Stimulated activated naive CD8-positive, alpha-beta T cell treated with anti-CD3 and anti-CD28 coated beads, Interleukin-15, Interleukin-2, amounts not matched to agents 100 U/mL and 50 U/mL, for 24 hours (primary cell): ENCODE measurements at regions not wholly inside any gene's neighbourhood (a gene's known extent, or its start where the extent isn't known, plus 50 kb on each side); places are given as distances from the start of the nearest gene placed in this dataset.

Source experiments
- ATAC-seq: fragments of 150-1000 bp; cut with Tn5 transposase; one replicate; pipeline ENCODE4 v1.10.0; 2021
- DNase-seq: peaks from one replicate; pipeline ENCODE4 v3.0.0; 2021

GRCh38 chr2:238655974-238656722 is 191.7 kb upstream of the TWIST2 start:
- ATAC-seq (no peak), DNase-seq (no peak)

DNA sequence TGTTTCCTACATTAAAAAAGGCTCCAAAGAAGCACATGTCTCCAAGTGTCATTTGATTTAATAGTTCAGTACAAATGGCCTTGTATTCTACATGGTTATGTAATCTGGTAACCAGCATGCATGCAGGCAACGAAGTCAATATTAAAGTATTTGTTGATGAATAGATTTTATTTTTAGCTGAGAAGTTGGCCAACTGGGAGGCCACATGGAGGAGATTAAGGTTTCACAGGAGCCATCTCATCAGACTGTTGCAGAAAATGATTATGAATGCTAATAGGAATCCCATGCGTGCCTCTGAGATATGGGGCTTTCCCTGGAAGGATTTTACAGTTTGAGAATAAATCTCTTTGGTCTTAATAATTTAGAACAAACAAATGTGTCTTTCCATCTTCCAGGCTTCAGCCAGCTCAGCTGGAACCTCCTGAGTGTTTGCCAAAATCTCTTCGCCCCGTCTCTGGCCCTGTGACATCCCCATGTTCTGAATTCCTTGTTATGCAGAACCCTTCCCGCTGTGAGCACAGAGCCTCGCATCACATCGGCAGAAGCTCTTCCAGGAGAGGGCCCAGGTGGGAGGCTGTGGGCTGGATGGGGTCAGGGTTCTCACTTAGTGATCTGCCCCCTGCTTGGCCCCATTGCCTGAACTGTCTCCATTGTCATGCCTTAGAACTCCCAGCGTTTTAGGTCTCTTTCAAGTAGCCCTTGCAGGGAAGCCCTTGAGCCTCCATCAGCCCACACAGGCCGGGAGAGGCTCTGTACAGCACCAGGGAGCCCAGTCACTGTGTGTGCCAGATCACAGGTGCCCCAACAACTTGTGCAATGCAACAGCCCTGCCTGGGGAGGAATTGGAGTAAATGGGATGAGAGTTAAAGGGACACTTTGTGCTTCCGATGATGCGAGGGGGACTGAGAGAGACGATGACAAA is 190.5 kb upstream of the TWIST2 start:
- DNase-seq (no peak), ATAC-seq (peak; percentile 14)

- ATAC-seq (no peak), DNase-seq (no peak)
Observed at GRCh38 chr2:238658054-238658407, 189.9 kb upstream of the TWIST2 start.

DNA sequence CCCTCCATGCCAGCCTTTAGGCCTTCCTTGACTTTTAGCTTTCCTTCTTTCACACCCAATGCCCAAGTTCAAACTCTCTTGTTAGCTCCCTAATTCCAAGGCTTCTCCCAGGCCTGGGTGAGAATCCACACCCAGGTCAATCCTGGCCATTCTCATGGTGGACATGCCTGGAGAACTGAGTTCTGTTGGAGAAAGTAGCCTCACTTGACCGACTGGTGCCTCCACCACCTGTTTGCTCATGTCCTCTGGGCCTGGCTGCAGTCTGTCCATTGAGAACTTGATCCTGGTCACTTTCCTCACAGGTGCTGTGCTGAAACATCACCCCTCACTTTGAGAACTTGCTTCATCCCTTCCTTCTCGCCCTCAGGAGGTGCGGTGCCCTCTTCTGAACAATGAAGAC is 189.1 kb upstream of the TWIST2 start:
- ATAC-seq, result no peak

DNA sequence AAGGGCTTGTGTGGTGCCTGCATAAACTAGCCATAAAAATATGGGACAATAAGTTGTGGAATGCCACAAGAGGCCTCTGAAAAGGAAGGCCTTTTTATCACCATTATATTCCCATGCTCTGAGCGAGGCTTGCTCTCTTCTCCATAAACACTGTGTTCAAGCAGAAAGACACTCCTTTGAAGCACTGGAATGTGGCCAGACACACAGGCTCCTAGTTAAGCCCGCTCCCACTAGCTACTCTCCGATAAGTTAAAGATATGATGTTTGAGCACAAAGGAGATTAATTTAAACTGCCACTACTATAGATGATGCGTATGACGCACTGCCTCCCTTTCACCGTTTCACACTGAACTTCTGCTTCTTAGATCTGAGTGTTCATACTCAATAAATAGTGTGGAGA is 188.7 kb upstream of the TWIST2 start:
- DNase-seq (no peak), ATAC-seq (no peak)

More for the DNA sequence above, 189.1 kb upstream of the TWIST2 start:
- DNase-seq, result no peak

- no peak for DNase-seq
- ATAC-seq, result no peak
Observed at GRCh38 chr2:238663586-238663985, 184.3 kb upstream of the TWIST2 start.

GRCh38 chr2:238665919-238666318 is 182.0 kb upstream of the TWIST2 start:
- DNase-seq (no peak), ATAC-seq (no peak)

- DNase-seq, result no peak
Observed at GRCh38 chr2:238666543-238666942, 181.3 kb upstream of the TWIST2 start.

GRCh38 chr2:238667008-238667407 is 180.9 kb upstream of the TWIST2 start:
- DNase-seq, result no peak
- ATAC-seq, result no peak

More at GRCh38 chr2:238666543-238666942, 181.3 kb upstream of the TWIST2 start:
- ATAC-seq, result no peak

DNA sequence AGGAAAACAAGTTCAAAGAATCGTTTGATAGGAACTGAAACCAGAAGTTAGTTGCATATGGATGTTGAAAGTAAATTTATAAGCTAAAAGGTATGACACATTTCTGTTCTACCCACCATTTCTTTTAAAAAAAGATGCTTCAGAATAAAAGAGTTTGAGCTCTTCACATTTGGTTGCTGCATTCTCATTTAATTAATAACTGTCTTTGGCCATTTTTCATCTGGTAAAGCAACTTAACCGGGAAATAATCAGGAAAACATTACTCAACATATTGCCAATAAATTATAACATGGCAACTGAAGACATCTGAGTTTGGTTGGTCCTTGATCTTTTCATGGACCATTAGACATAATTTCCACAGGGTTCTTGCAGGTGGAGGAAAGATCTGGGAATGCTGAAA is 180.2 kb upstream of the TWIST2 start:
- DNase-seq (no peak), ATAC-seq (no peak)

- ATAC-seq (no peak), DNase-seq (no peak)
Observed at GRCh38 chr2:238668426-238668825, 179.5 kb upstream of the TWIST2 start.

- ATAC-seq (no peak), DNase-seq (no peak)
Observed at GRCh38 chr2:238669046-238669445, 178.8 kb upstream of the TWIST2 start.

- ATAC-seq (no peak), DNase-seq (no peak)
Observed at GRCh38 chr2:238669581-238670080, 178.3 kb upstream of the TWIST2 start.

GRCh38 chr2:238670111-238670585 is 177.7 kb upstream of the TWIST2 start:
- no peak for DNase-seq
- peak; percentile 72 for ATAC-seq

DNA sequence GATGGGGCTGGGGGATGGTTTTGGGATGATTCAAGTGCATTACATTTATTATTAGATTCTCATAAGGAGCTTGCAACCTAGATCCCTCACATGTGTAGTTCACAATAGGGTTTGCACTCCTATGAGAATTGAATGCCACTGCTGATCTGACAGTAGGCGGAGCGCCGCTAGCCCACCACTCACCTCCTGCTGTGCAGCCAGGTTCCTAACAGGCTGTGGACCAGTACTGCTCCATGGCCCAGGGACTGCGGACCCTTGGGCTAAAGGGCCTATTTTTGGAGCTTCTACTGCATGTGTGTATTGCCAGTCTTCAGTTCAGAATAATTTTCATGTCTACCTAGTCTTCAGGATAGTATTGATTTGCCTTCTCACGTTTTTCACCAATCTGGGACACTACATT is 165.3 kb upstream of the TWIST2 start:
- no peak for ATAC-seq
- DNase-seq, result no peak

DNA sequence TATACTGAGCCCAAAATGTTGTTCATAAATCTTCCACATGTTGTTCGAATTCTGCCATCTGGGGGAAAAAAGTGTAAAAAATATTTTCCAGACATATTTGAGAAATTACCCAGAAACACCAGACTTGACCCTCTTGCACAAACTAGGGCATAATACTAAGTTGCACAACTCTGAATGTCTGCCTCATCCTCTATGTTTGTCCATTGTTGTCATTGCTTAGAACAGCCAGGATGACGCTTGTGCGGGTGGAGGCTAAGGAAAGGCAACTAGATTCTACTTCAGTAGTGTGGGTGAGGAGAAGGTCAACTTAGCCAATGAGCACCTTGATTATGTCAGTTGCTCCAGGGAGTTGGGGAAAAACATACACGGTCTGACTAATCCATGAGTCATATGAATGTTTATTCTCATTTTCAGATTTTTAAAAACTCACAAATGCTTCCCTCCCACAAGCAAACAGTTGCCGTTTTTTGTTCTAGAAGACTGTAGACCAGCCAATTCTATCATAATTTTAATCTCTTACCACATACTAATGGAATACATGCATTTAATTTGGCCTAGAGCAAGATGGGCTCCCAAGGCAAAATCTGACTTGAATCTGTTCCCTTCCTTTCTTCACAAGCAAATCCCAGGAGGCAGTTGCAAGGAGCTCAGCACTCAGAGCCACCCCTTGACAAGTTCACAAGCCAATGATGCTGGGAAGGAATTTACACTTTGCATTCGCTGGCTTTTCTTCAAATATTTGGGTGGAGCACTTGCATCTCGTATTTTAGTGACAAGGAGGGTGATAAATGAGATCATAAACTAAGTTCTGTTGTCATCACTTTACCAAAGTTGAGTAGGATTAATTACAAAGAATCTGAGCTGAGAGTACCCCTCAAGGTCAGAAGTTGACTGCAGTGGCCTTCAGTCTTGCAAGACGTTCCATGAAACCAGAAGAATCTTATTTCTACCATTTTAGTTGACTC is 163.2 kb upstream of the TWIST2 start:
- ATAC-seq (peak; percentile 69), DNase-seq (no peak)

GRCh38 chr2:238685327-238685709 is 162.6 kb upstream of the TWIST2 start:
- DNase-seq, result no peak

DNA sequence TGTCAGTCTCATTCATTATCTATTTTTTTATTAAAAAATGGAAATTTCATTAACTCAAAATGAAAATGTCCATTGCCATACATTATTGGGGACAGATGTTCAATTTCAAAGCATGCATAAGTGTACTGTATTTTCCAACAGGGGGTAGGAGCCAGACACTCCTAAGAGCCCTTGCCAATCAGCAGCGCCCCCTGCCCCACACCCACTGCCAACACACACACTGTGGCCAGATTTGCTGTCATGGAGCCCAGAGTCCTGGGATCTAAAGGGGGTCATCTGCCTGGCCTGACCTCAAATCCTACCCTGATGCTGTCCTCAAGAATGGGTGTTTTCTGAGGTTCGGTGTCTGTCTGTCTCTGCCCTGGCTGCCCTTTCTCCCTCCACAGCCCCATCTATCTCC is 162.2 kb upstream of the TWIST2 start:
- ATAC-seq, result no peak
- DNase-seq, result no peak

More at GRCh38 chr2:238685327-238685709, 162.6 kb upstream of the TWIST2 start:
- no peak for ATAC-seq

GRCh38 chr2:238686223-238686622 is 161.7 kb upstream of the TWIST2 start:
- no peak for ATAC-seq

GRCh38 chr2:238688193-238689153 is 159.4 kb upstream of the TWIST2 start:
- DNase-seq, result no peak
- ATAC-seq, result no peak

More at GRCh38 chr2:238686223-238686622, 161.7 kb upstream of the TWIST2 start:
- no peak for DNase-seq

GRCh38 chr2:238689331-238689730 is 158.6 kb upstream of the TWIST2 start:
- no peak for DNase-seq
- ATAC-seq, result no peak
